GM10248 (cell line): ENCODE measurements at regions not wholly inside any gene's neighbourhood (a gene's known extent, or its start where the extent isn't known, plus 50 kb on each side); places are given as distances from the start of the nearest gene placed in this dataset.

ENCODE experiments used
- CTCF ChIA-PET: fragments of 300-600 bp; sonication (Branson Sonifier 250); formaldehyde crosslinking; extraction: SDS; loops from one replicate; lab custom pipeline; 2021; ENCODE audit warnings: antibody characterized with exemption; lab: Yijun Ruan, JAX
- POLR2A ChIA-PET: fragments of 350-650 bp; sonication (Branson Sonifier 250); formaldehyde crosslinking; extraction: SDS; loops from one replicate; lab custom pipeline; 2020; ENCODE audit warnings: antibody characterized with exemption; lab: Yijun Ruan, JAX
- DNase-seq: peaks from one replicate; pipeline ENCODE4 v3.0.0; 2012; ENCODE audit errors: extremely low spot score
- TF ChIP-seq, protein P1 (sequence below): IDR thresholded peaks from 2 replicates; pipeline ENCODE4 v1.5.1; 2012; ENCODE audit warnings: mild to moderate bottlenecking, low read depth; ENCODE audit errors: extremely low read depth, missing control alignments, control extremely low read depth

DNA sequence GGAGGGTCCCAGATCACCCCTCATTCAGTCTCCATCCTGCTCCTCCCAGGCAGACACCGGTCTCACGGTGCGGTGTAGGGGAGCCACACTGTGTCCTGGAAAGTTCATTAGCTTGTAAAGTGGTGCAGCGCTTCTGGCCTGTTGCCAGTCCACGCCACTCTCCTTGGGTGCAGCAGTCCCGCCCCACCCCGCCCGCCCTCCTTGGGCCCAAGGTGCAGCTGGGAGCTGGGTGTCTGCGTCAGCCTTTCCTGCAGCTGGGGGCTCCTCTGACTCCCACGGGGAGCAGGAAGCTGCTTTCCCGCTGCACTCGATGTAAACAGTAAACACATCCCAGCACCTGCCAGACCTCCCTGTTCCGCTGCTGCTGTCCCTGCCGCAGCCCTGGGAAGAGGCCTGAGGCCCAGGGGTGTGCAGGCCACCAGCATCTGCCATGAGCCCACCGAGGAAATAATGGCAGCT lies 53.8 kb upstream of the ASB18 start:
- no peak for DNase-seq
- POLR2A ChIA-PET: no interaction called here
- CTCF ChIA-PET: no interaction called here
- TF ChIP-seq, protein P1, sequence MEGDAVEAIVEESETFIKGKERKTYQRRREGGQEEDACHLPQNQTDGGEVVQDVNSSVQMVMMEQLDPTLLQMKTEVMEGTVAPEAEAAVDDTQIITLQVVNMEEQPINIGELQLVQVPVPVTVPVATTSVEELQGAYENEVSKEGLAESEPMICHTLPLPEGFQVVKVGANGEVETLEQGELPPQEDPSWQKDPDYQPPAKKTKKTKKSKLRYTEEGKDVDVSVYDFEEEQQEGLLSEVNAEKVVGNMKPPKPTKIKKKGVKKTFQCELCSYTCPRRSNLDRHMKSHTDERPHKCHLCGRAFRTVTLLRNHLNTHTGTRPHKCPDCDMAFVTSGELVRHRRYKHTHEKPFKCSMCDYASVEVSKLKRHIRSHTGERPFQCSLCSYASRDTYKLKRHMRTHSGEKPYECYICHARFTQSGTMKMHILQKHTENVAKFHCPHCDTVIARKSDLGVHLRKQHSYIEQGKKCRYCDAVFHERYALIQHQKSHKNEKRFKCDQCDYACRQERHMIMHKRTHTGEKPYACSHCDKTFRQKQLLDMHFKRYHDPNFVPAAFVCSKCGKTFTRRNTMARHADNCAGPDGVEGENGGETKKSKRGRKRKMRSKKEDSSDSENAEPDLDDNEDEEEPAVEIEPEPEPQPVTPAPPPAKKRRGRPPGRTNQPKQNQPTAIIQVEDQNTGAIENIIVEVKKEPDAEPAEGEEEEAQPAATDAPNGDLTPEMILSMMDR: no peak

DNA sequence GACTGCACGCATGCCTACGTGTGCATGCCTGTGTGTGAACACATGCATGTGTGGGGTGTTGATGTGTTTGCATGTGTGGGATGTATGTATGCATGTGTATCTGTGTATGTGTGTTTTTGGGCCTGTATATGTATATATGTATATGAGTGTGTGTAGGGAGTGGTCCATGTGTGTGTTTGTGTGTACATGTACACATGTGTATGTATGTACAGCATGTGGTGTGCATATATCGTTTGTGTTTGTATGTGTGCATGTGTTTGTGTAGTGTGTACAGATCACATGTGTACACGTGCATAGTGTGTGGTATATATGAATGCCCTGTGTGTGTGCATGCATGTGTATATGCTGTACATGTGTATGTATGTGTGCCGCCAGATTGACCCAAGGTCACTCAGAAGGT lies 54.2 kb upstream of the ASB18 start:
- DNase-seq: no peak
- TF ChIP-seq, protein P1: no peak
- ChIA-PET CTCF (no interaction called here), POLR2A (no interaction called here)

DNA sequence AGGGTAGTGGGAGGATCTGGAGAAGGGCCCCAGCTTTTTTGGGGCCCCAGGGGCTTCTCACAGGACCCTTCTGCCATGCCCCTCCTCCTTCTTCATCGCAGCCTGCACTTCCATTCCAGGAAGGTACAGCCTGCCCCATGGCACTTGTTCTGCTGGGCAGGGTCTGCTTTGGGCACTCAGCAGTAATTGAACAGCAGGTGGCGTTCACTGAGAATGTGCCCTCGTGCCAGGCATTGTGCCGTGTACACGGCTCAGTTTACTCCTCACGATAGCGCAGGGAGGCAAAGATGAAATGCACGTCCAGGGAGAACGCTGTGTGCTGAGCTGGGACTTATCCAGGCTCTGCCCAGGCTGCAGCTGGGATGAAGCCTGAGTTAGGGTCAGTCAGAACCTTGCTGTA lies 54.8 kb upstream of the ASB18 start:
- no peak for DNase-seq
- TF ChIP-seq, protein P1: peak; percentile 18
- ChIA-PET POLR2A (no interaction called here), CTCF (no interaction called here)

DNA sequence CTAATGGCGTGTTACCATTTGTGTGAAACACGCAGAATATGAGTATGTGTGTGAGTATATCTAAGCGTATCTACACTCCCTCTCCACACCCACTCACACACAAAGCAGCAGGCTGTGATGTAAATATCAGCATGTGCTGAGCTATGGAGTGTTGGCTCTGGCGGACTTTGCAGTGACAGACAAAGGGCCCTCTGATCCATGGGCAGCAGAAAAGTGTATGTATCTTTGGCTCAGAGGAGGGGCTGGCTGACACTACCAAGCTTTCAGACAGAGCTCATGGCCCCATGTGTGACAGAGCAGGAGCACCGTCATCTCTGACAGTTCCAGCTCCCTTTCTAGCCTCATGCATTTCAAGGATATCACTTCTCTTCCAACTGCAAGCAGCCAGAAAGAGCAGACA lies 57.2 kb upstream of the ASB18 start:
- POLR2A ChIA-PET: no interaction called here
- CTCF ChIA-PET: no interaction called here
- TF ChIP-seq, protein P1: no peak

DNA sequence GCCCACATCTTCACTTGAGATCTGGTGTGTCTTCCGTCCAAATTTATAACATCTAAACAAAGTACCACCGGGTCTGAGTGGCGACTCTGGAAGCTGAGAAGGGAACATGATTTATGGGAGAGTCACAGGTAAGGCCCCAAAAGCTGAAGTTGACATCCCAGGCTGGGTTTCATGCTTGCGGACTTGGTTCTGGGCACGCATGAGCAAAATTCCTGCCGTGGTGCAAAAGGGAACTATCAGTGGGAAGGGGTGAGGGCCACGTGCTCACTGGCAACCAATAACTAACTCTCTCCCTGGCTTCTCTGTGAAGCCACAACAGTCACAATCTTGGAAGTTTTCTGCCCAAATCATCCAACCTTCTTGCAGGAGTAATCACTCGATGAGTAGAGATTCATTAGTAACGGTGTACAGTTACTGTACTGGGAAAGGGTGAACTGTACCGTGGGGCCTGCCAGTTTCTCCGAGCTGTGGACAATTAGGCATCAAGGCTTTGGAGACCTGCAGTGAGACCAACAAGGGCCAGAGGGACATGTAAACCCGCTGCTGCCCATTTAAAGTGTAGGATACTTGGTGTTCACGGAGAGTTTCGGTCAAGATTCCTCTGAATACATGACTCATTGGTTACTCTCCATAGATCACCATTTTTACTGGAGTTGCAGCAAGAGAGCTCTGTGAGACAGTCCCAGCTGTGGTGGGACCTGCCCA lies 69.4 kb upstream of the ASB18 start:
- TF ChIP-seq, protein P1: no peak
- no peak for DNase-seq
- POLR2A ChIA-PET: no interaction called here
- CTCF ChIA-PET: interaction anchor here (1.0 to 1.7 kb wide), 2 partner anchors 10 to 15 kb away, joined by 4 to 7 read pairs; no protein-coding TSS in a partner anchor

More for the DNA sequence above, 57.2 kb upstream of the ASB18 start:
- no peak for DNase-seq

DNA sequence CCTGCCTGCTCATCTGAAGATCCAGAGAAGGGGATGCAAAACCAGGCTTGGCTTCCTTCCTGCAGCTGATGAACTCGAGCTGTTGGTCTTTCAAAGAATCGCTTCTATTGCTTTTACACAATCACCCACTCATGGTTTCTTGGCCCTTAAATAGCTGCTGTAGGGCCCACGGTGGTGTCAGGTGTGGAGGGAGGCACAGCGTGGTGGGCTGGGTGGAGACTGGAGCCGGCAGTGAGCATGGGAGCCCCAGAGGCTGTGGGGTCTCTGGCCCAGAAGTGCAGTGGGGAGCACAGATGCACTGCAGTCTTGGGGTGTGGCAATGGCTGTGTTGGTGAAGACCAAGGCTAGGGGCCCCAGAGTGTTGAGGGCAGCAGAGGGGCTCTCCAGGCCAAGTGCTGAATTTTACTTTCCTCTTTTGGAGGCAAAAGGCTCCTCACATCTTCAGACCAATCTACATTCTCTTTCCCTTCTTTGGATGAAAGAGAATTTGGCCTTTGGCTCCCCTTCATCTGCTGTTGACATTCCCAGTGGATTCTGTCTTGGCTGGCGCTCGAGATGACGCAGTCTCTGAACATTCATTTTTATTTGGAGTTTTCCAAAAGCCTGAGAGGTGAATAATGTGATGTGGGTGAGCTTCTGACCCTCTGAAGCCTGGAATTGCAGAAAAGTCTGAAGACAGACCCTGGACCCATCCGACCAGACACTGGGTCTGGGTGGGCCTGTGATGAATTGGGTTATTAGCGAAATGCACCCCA lies 70.1 kb upstream of the ASB18 start:
- ChIA-PET CTCF (interaction anchor here (1.7 kb wide), 1 partner anchor 14 kb away, joined by 7 read pairs; no protein-coding TSS in a partner anchor), POLR2A (no interaction called here)
- TF ChIP-seq, protein P1: no peak
- DNase-seq: no peak
